ENCODE measurements at regions not wholly inside any gene's neighbourhood (a gene's known extent, or its start where the extent isn't known, plus 50 kb on each side); places are given as distances from the start of the nearest gene placed in this dataset.

GRCh38 chrX:20884565-20884964 is 489.7 kb upstream of the CNKSR2 start:
- TF ChIP-seq, protein P1, sequence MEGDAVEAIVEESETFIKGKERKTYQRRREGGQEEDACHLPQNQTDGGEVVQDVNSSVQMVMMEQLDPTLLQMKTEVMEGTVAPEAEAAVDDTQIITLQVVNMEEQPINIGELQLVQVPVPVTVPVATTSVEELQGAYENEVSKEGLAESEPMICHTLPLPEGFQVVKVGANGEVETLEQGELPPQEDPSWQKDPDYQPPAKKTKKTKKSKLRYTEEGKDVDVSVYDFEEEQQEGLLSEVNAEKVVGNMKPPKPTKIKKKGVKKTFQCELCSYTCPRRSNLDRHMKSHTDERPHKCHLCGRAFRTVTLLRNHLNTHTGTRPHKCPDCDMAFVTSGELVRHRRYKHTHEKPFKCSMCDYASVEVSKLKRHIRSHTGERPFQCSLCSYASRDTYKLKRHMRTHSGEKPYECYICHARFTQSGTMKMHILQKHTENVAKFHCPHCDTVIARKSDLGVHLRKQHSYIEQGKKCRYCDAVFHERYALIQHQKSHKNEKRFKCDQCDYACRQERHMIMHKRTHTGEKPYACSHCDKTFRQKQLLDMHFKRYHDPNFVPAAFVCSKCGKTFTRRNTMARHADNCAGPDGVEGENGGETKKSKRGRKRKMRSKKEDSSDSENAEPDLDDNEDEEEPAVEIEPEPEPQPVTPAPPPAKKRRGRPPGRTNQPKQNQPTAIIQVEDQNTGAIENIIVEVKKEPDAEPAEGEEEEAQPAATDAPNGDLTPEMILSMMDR (conservative IDR thresholded peaks at IDR 0.05), result no peak
- no peak for TF ChIP-seq ZFX (IDR thresholded peaks at IDR 0.05)
